ENCODE measurements at regions not wholly inside any gene's neighbourhood (a gene's known extent, or its start where the extent isn't known, plus 50 kb on each side); places are given as distances from the start of the nearest gene placed in this dataset.

DNA sequence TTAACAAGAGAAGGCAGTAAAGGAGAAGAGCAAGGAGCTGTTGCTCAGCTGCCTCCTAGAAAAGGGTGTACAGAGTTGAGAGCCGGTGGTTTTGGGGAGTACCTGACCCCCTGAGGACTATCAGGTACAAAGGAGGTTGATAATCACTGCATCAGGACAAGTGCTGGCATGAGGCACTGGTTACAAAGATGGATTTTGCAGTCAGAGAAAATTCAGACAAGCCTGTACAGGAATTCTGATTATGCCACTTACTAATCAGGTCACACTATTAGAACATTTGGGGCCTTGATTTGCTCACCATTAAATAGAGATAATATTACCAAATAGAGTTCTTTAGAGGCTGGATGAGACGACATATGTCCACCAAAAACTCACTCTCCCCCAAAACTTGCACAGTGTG is 450.9 kb upstream of the TMPO start:
- TF ChIP-seq, protein P1, sequence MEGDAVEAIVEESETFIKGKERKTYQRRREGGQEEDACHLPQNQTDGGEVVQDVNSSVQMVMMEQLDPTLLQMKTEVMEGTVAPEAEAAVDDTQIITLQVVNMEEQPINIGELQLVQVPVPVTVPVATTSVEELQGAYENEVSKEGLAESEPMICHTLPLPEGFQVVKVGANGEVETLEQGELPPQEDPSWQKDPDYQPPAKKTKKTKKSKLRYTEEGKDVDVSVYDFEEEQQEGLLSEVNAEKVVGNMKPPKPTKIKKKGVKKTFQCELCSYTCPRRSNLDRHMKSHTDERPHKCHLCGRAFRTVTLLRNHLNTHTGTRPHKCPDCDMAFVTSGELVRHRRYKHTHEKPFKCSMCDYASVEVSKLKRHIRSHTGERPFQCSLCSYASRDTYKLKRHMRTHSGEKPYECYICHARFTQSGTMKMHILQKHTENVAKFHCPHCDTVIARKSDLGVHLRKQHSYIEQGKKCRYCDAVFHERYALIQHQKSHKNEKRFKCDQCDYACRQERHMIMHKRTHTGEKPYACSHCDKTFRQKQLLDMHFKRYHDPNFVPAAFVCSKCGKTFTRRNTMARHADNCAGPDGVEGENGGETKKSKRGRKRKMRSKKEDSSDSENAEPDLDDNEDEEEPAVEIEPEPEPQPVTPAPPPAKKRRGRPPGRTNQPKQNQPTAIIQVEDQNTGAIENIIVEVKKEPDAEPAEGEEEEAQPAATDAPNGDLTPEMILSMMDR (IDR thresholded peaks at IDR 0.05; ENCODE audit: insufficient read depth, low read length, missing control alignments): no peak
- no peak overlapping the region for H3K4me3 ChIP-seq (ENCODE audit: low read depth, low read length)
- ChIA-PET POLR2A (no interaction called here), CTCF (no interaction called here)
- no peak for DNase-seq (ENCODE audit: low read depth, low spot score)

- CTCF ChIA-PET: no interaction called here
- H3K4me3 ChIP-seq (ENCODE audit: low read depth, low read length): no peak overlapping the region
- POLR2A ChIA-PET: no interaction called here
- no peak for DNase-seq (ENCODE audit: low read depth, low spot score)
- TF ChIP-seq, protein P1 (IDR thresholded peaks at IDR 0.05; ENCODE audit: insufficient read depth, low read length, missing control alignments): no peak
These were observed 447.6 kb upstream of the TMPO start for GRCh38 chr12:98067795-98068194.

- TF ChIP-seq, protein P1 (IDR thresholded peaks at IDR 0.05; ENCODE audit: insufficient read depth, low read length, missing control alignments): no peak
- H3K4me3 ChIP-seq (ENCODE audit: low read depth, low read length): no peak overlapping the region
- DNase-seq (ENCODE audit: low read depth, low spot score): no peak
- ChIA-PET CTCF (no interaction called here), POLR2A (no interaction called here)
These were observed 441.8 kb upstream of the TMPO start for GRCh38 chr12:98073610-98074009.

DNA sequence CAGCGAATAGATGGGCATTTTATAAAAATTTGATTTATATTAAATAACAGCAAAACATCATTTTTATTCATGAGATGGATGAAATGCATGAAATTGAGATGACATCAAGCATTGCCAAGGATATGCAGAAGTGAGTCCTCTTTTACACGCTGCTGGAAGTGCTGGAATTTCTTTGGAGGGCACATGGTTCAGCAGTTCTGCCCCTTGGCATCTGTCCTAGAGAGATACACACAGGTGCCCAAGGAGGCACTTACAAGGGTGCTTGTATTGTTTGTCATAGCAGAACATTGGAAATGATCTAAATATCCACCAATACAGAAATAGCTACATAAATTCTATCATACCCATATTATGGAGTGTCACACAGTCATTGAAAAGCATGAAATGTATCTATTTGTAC is 441.1 kb upstream of the TMPO start:
- ChIA-PET CTCF (no interaction called here), POLR2A (no interaction called here)

GRCh38 chr12:98084391-98084790 is 431.0 kb upstream of the TMPO start:
- ChIA-PET CTCF (no interaction called here), POLR2A (no interaction called here)
- H3K4me3 ChIP-seq (ENCODE audit: low read depth, low read length): no peak overlapping the region
- TF ChIP-seq, protein P1 (IDR thresholded peaks at IDR 0.05; ENCODE audit: insufficient read depth, low read length, missing control alignments): no peak
- DNase-seq (ENCODE audit: low read depth, low spot score): no peak

More for the DNA sequence above, 441.1 kb upstream of the TMPO start:
- H3K4me3 ChIP-seq (ENCODE audit: low read depth, low read length): no peak overlapping the region
- no peak for DNase-seq (ENCODE audit: low read depth, low spot score)
- TF ChIP-seq, protein P1 (IDR thresholded peaks at IDR 0.05; ENCODE audit: insufficient read depth, low read length, missing control alignments): no peak

DNA sequence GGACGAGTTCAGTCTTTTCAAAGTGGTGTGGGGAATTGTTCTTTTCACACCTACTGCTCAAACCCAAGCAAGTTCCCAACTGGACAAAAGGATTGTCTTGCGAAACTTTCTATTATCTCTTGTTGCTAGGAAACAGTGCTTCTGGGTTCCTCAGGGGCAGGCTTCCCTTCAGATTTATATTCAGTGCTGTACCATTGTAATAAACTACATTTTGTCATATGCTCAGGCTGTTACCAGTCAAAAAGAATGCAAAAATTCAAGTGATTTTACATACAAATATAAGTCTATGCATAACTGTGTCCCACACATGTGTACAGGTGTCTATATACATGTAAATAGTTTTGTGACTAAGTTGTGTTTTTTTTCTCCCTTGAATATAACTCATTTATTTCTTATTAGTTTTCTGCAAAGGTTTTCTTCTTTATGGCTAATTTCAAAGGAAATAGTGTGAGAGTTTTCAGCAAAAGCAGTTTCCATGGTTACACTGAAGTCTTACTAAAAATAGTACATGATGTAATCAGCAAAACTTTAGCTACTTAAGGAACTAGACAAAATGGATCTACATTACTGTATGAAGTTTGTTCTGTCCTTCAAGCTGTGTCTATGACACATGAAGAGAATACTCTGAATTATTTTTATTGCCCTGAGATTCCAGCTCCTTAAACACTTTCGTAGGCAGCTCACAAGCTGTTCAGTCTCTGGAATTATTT is 430.2 kb upstream of the TMPO start:
- DNase-seq (ENCODE audit: low read depth, low spot score): no peak
- CTCF ChIA-PET: no interaction called here
- TF ChIP-seq, protein P1 (IDR thresholded peaks at IDR 0.05; ENCODE audit: insufficient read depth, low read length, missing control alignments): no peak
- H3K4me3 ChIP-seq (ENCODE audit: low read depth, low read length): no peak overlapping the region
- POLR2A ChIA-PET: no interaction called here

Measured in AG04449 (cell line).